Lung (tissue), 11 donors: ENCODE measurements at regions not wholly inside any gene's neighbourhood (a gene's known extent, or its start where the extent isn't known, plus 50 kb on each side); places are given as distances from the start of the nearest gene placed in this dataset.
A peak's percentile ranks its signal among the peaks of the same experiment; 100 is the strongest.
"Not testable (repeated sequence)": the region's sequence is repeated elsewhere in the genome, so short reads cannot be mapped to it uniquely, and the experiment has no call there.

ENCODE experiments used
- ATAC-seq: fragments of 200-7000 bp; cut with Tn5 transposase; one replicate; pipeline ENCODE4 v1.9.1; 2020; ENCODE audit warnings: moderate number of reproducible peaks; ENCODE audit not compliant: insufficient read depth, low FRiP score
- DNase-seq, 3 donors: peaks; one replicate each; pipeline ENCODE4 v3.0.0-alpha.2; 2013 to 2017
- H3K27ac ChIP-seq, 2 donors: one replicate each; pipeline ENCODE4 v1.5.1; 2013; ENCODE audit warnings: mild to moderate bottlenecking in 2 of 2, moderate library complexity in 2 of 2, control low read depth in 1 of 2, inconsistent platforms in 1 of 2, low read depth in 1 of 2, low read length in 1 of 2
- H3K27me3 ChIP-seq, 3 donors: one replicate each; pipeline ENCODE4 v1.5.1; 2013; ENCODE audit warnings: low read length in 2 of 3; ENCODE audit not compliant: control insufficient read depth in 3 of 3, insufficient read depth in 3 of 3
- H3K36me3 ChIP-seq, 4 donors: one replicate each; pipeline ENCODE4 v1.5.1; 2013; ENCODE audit warnings: low read length in 4 of 4, mild to moderate bottlenecking in 1 of 4, moderate library complexity in 1 of 4; ENCODE audit not compliant: control insufficient read depth in 4 of 4, insufficient read depth in 4 of 4
- H3K4me1 ChIP-seq, 5 donors: one replicate each; pipeline ENCODE4 v1.5.1; 2013; ENCODE audit warnings: low read length in 5 of 5, mild to moderate bottlenecking in 2 of 5, moderate library complexity in 1 of 5; ENCODE audit not compliant: control insufficient read depth in 5 of 5, insufficient read depth in 5 of 5
- H3K4me3 ChIP-seq: one replicate; pipeline ENCODE4 v1.5.1; 2013; ENCODE audit warnings: mild to moderate bottlenecking, control low read depth, moderate library complexity
- H3K9ac ChIP-seq, 2 donors: one replicate each; pipeline ENCODE4 v1.5.1; 2013; ENCODE audit warnings: low read length in 2 of 2, control low read depth in 1 of 2; ENCODE audit not compliant: insufficient read depth in 1 of 2
- H3K9me3 ChIP-seq, 4 donors: one replicate each; pipeline ENCODE4 v1.5.1; 2013; ENCODE audit warnings: low read length in 3 of 4, mild to moderate bottlenecking in 1 of 4, moderate library complexity in 1 of 4; ENCODE audit not compliant: control insufficient read depth in 4 of 4, insufficient read depth in 3 of 4
- CTCF ChIP-seq: IDR thresholded peaks from 2 replicates; pipeline ENCODE4 v1.5.1; 2012; ENCODE audit warnings: mild to moderate bottlenecking; ENCODE audit errors: control extremely low read depth, extremely low read depth
- WGBS, 2 donors: extraction: QIAGEN DNeasy Blood & Tissue Kit; methylation state at CpG; one replicate each; pipeline ENCODE4 v1.1.7; 2013; 5-methylcytosine and 5-hydroxymethylcytosine counted together
- donor health status: control.
- donor health status: control.
- donor health status: Bipolar disorder and iron deficiency.
- donor health status: healthy.
- donor health status: DM: yes; HTN: yes; CAD: no.

GRCh38 chr20:29443819-29444218, 1813.6 kb upstream of the DEFB115 start:
- Histone ChIP-seq H3K4me3 (no peak overlapping the region), H3K27ac (no peak overlapping the region), H3K4me1 (no peaks in the 10 kb centered on the region), H3K36me3 (no peaks in the 10 kb centered on the region), H3K9me3 (peaks cover 0 to 7% (median 0%) of the 10 kb centered on the region in 4 donors), H3K9ac (no peak overlapping the region), H3K27me3 (no peaks in the 10 kb centered on the region)
- DNase-seq (no peak), ATAC-seq (no peak)
- TF ChIP-seq CTCF: no peak
- WGBS, 2 donors: 73 to 75% methylated on average over 3 of the region's 3 CpGs

GRCh38 chr20:29445050-29445907, 1812.2 kb upstream of the DEFB115 start:
- not testable (repeated sequence) for H3K36me3 ChIP-seq, H3K4me1 ChIP-seq, H3K4me3 ChIP-seq, H3K27ac ChIP-seq, H3K27me3 ChIP-seq, H3K9ac ChIP-seq
- peak; percentile 89 for ATAC-seq
- 32 to 47% methylated on average over 28 of the region's 28 CpGs for WGBS, 2 donors
- DNase-seq: peak in 2 of 3 donors; percentile 43 to 53
- H3K9me3 ChIP-seq: peaks cover 0 to 11% (median 0%) of the 10 kb centered on the region in 4 donors

- WGBS, 2 donors: 40 to 56% methylated on average over 33 to 52 of the region's 52 CpGs
- H3K36me3 ChIP-seq, H3K27me3 ChIP-seq, DNase-seq, H3K9ac ChIP-seq, H3K27ac ChIP-seq, H3K4me1 ChIP-seq, ATAC-seq, H3K4me3 ChIP-seq: not testable (repeated sequence)
- peaks cover 0 to 13% (median 3%) of the 10 kb centered on the region in 4 donors for H3K9me3 ChIP-seq
Measured at GRCh38 chr20:29447517-29448484, 1809.7 kb upstream of the DEFB115 start.

GRCh38 chr20:29448806-29449470, 1808.5 kb upstream of the DEFB115 start:
- WGBS, 2 donors: 81 to 84% methylated on average over 22 to 23 of the region's 23 CpGs
- ATAC-seq (no peak), DNase-seq (no peak)
- Histone ChIP-seq H3K27ac (no peak overlapping the region), H3K4me3 (no peak overlapping the region), H3K36me3 (no peaks in the 10 kb centered on the region), H3K9ac (no peak overlapping the region), H3K27me3 (no peaks in the 10 kb centered on the region), H3K4me1 (no peaks in the 10 kb centered on the region), H3K9me3 (peaks cover 0 to 13% (median 3%) of the 10 kb centered on the region in 4 donors)
- TF ChIP-seq CTCF: no peak
